Thyroid gland (tissue), 4 donors: ENCODE measurements at regions not wholly inside any gene's neighbourhood (a gene's known extent, or its start where the extent isn't known, plus 50 kb on each side); places are given as distances from the start of the nearest gene placed in this dataset.
"Not testable (repeated sequence)": the region's sequence is repeated elsewhere in the genome, so short reads cannot be mapped to it uniquely, and the experiment has no call there.

Experiments used
- DNase-seq, 2 donors: peaks; one replicate each; pipeline ENCODE4 v3.0.0-alpha.2; 2019
- H3K27ac ChIP-seq, 3 donors: fragments of 200-600 bp; sonication (generic); 1 replicate in 2 of 3; 2 replicates in 1 of 3; pipeline ENCODE4 v1.5.1; 2016 to 2019; ENCODE audit warnings: mild to moderate bottlenecking in 1 of 3, moderate library complexity in 1 of 3
- H3K27me3 ChIP-seq: fragments of 200-600 bp; sonication (generic); one replicate; pipeline ENCODE4 v1.5.1; 2019
- H3K36me3 ChIP-seq, 2 donors: fragments of 200-600 bp; sonication (generic); one replicate each; pipeline ENCODE4 v1.5.1; 2016 to 2019
- H3K4me1 ChIP-seq, 2 donors: fragments of 200-600 bp; sonication (generic); one replicate each; pipeline ENCODE4 v1.5.1; 2017 to 2019
- H3K4me3 ChIP-seq, 3 donors: fragments of 200-600 bp; sonication (generic); replicated peaks in 1 of 3; 1 replicate in 2 of 3; 2 replicates in 1 of 3; pipeline ENCODE4 v1.5.1; 2016; ENCODE audit warnings: mild to moderate bottlenecking in 1 of 3
- H3K9me3 ChIP-seq: fragments of 200-600 bp; sonication (generic); one replicate; pipeline ENCODE4 v1.5.1; 2017
- POLR2A ChIP-seq, 2 donors: fragments of 450-650 bp; IDR thresholded peaks; one replicate each; pipeline ENCODE4 v1.6.1; 2017; ENCODE audit warnings: antibody characterized with exemption in 2 of 2, mild to moderate bottlenecking in 2 of 2, moderate library complexity in 1 of 2
- WGBS, 2 donors: methylation state at CpG; one replicate each; pipeline ENCODE4 v1.1.5; 2017; 5-methylcytosine and 5-hydroxymethylcytosine counted together
- intact Hi-C: fragments of 100-400 bp; cut with DNase I; formaldehyde crosslinking; loops from one replicate; pipeline ENCODE4 v1.15.1; 2023
- TF ChIP-seq, protein P1 (sequence below), 6 experiments: fragments of 200-600 bp in 3 of 6; fragments of 450-650 bp in 3 of 6; sonication (generic) in 3 of 6; IDR thresholded peaks; one replicate each; pipeline ENCODE4 v1.5.1; 2016 to 2019; ENCODE audit warnings: antibody characterized with exemption in 6 of 6, mild to moderate bottlenecking in 2 of 6, inconsistent platforms in 1 of 6, moderate library complexity in 1 of 6

GRCh38 chr3:31106912-31107311, 212.5 kb upstream of the GADL1 start:
- no peaks in the 10 kb centered on the region for H3K9me3 ChIP-seq
- TF ChIP-seq, protein P1, sequence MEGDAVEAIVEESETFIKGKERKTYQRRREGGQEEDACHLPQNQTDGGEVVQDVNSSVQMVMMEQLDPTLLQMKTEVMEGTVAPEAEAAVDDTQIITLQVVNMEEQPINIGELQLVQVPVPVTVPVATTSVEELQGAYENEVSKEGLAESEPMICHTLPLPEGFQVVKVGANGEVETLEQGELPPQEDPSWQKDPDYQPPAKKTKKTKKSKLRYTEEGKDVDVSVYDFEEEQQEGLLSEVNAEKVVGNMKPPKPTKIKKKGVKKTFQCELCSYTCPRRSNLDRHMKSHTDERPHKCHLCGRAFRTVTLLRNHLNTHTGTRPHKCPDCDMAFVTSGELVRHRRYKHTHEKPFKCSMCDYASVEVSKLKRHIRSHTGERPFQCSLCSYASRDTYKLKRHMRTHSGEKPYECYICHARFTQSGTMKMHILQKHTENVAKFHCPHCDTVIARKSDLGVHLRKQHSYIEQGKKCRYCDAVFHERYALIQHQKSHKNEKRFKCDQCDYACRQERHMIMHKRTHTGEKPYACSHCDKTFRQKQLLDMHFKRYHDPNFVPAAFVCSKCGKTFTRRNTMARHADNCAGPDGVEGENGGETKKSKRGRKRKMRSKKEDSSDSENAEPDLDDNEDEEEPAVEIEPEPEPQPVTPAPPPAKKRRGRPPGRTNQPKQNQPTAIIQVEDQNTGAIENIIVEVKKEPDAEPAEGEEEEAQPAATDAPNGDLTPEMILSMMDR (IDR thresholded peaks at IDR 0.05), result no peak
- no peak for TF ChIP-seq POLR2A (IDR thresholded peaks at IDR 0.05)
- no peak overlapping the region for H3K4me3 ChIP-seq
- no peak for DNase-seq
- H3K4me1 ChIP-seq, result peaks cover 0 to 5% of the 10 kb centered on the region in 2 donors
- no peak overlapping the region for H3K27ac ChIP-seq
- no peaks in the 10 kb centered on the region for H3K36me3 ChIP-seq
- intact Hi-C loops, result no loop called here
- no peaks in the 10 kb centered on the region for H3K27me3 ChIP-seq
- 94 to 95% methylated on average over 2 of the region's 2 CpGs for WGBS, 2 donors

- 89 to 100% methylated on average over 1 of the region's 1 CpG for WGBS, 2 donors
These were observed 220.4 kb upstream of the GADL1 start for GRCh38 chr3:31114929-31115283.

GRCh38 chr3:31115531-31115930, 221.1 kb upstream of the GADL1 start:
- H3K4me3 ChIP-seq, intact Hi-C loops, DNase-seq, H3K36me3 ChIP-seq, H3K27ac ChIP-seq, H3K9me3 ChIP-seq, H3K27me3 ChIP-seq, H3K4me1 ChIP-seq: not testable (repeated sequence)
- WGBS, 2 donors, result 86 to 96% methylated on average over 2 of the region's 2 CpGs

More at GRCh38 chr3:31114929-31115283, 220.4 kb upstream of the GADL1 start:
- Histone ChIP-seq H3K9me3 (no peaks in the 10 kb centered on the region), H3K27ac (no peak overlapping the region), H3K4me1 (peaks cover 0 to 5% of the 10 kb centered on the region in 2 donors), H3K4me3 (no peak overlapping the region), H3K36me3 (no peaks in the 10 kb centered on the region), H3K27me3 (no peaks in the 10 kb centered on the region)
- no peak for DNase-seq
- intact Hi-C loops, result no loop called here
- TF ChIP-seq POLR2A (IDR thresholded peaks at IDR 0.05), result no peak
- TF ChIP-seq, protein P1 (IDR thresholded peaks at IDR 0.05), result no peak

- no peak for DNase-seq
- Histone ChIP-seq H3K27ac (no peak overlapping the region), H3K27me3 (no peaks in the 10 kb centered on the region), H3K4me1 (no peaks in the 10 kb centered on the region), H3K9me3 (no peaks in the 10 kb centered on the region), H3K4me3 (no peak overlapping the region), H3K36me3 (no peaks in the 10 kb centered on the region)
- 95 to 100% methylated on average over 2 of the region's 2 CpGs for WGBS, 2 donors
- TF ChIP-seq, protein P1 (IDR thresholded peaks at IDR 0.05), result no peak
- no peak for TF ChIP-seq POLR2A (IDR thresholded peaks at IDR 0.05)
- intact Hi-C loops, result no loop called here
These were observed 222.2 kb upstream of the GADL1 start for GRCh38 chr3:31116651-31117050.

DNA sequence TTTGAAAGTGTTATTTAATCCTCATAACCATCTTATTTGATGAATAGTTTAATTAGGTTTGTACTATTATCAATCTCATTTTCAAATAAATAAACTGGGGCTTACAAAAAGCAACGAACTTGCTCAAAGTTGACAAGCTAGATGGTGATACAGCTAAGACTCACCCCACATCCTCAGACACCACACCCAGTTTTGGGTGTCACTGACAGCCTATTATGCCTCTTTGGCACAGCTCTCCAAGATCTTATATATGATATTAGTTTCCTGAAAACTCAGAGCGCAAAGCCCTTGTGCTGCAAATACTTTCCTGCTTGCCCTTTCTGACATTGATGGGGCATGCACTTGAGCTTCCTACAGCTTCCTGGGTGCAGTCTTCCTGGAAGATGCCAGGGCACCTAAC, 223.4 kb upstream of the GADL1 start:
- 92 to 94% methylated on average over 2 of the region's 2 CpGs for WGBS, 2 donors
- intact Hi-C loops, result no loop called here
- no peak overlapping the region for H3K4me3 ChIP-seq
- H3K27ac ChIP-seq, result no peak overlapping the region
- no peak for TF ChIP-seq POLR2A (IDR thresholded peaks at IDR 0.05)
- TF ChIP-seq, protein P1 (IDR thresholded peaks at IDR 0.05), result no peak
- no peaks in the 10 kb centered on the region for H3K36me3 ChIP-seq
- no peaks in the 10 kb centered on the region for H3K27me3 ChIP-seq
- DNase-seq, result no peak
- H3K9me3 ChIP-seq, result no peaks in the 10 kb centered on the region
- H3K4me1 ChIP-seq, result no peaks in the 10 kb centered on the region

- intact Hi-C loops, result no loop called here
- Histone ChIP-seq H3K4me1 (no peaks in the 10 kb centered on the region), H3K36me3 (no peaks in the 10 kb centered on the region), H3K9me3 (no peaks in the 10 kb centered on the region), H3K4me3 (no peak overlapping the region), H3K27ac (no peak overlapping the region), H3K27me3 (no peaks in the 10 kb centered on the region)
- WGBS, 2 donors, result 74 to 84% methylated on average over 1 of the region's 1 CpG
- TF ChIP-seq, protein P1 (IDR thresholded peaks at IDR 0.05), result no peak
- no peak for TF ChIP-seq POLR2A (IDR thresholded peaks at IDR 0.05)
- no peak for DNase-seq
These were observed 229.9 kb upstream of the GADL1 start for GRCh38 chr3:31124373-31124772.
